ENCODE measurements at regions not wholly inside any gene's neighbourhood (a gene's known extent, or its start where the extent isn't known, plus 50 kb on each side); places are given as distances from the start of the nearest gene placed in this dataset.

DNA sequence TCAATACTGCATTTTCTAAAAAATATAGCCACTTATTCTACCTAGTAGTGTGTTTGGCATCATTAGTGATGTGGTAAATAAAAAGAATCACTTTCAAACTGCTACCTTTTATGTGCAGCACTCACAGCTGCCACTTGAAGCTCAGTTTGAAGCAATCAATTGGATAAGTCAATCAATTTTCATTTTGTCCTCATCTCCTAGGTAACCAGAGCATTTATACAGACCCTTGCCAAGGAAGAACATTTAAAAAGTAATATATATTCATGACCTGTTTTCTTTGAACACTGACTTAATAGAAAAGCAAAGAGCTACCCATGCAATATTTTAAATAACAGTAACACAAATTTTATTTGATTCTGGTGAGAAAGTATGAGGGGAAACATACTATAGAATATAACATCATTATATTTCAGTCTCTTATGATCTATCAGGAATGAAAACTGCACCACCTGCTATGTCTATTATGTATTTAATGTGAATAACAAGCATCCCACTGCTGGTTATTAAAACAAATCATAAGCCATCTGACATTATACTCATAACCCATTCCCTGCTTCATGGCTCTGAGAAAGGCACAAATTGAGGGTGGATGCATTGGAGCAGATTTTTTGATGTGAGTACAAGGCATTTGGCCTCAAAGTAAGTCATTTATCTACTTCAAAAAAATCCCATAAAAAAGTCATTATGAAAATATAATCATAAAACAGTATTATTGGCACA is 168.4 kb upstream of the C21orf91 start:
- H3K9me3 ChIP-seq, result peaks cover 0 to 6% (median 4%) of the 10 kb centered on the region in 3 donors
- no peak for DNase-seq
- H3K4me1 ChIP-seq, result peaks cover 0 to 5% (median 0%) of the 10 kb centered on the region in 3 donors
- intact Hi-C loops (cut with DNase I), result no loop called here
- H3K27me3 ChIP-seq, result no peaks in the 10 kb centered on the region
- no peak overlapping the region for H3K27ac ChIP-seq
- H3K36me3 ChIP-seq, result no peaks in the 10 kb centered on the region
- TF ChIP-seq POLR2A (IDR thresholded peaks at IDR 0.05), result no peak
- TF ChIP-seq, protein P1, sequence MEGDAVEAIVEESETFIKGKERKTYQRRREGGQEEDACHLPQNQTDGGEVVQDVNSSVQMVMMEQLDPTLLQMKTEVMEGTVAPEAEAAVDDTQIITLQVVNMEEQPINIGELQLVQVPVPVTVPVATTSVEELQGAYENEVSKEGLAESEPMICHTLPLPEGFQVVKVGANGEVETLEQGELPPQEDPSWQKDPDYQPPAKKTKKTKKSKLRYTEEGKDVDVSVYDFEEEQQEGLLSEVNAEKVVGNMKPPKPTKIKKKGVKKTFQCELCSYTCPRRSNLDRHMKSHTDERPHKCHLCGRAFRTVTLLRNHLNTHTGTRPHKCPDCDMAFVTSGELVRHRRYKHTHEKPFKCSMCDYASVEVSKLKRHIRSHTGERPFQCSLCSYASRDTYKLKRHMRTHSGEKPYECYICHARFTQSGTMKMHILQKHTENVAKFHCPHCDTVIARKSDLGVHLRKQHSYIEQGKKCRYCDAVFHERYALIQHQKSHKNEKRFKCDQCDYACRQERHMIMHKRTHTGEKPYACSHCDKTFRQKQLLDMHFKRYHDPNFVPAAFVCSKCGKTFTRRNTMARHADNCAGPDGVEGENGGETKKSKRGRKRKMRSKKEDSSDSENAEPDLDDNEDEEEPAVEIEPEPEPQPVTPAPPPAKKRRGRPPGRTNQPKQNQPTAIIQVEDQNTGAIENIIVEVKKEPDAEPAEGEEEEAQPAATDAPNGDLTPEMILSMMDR (IDR thresholded peaks at IDR 0.05), result no peak
- H3K4me3 ChIP-seq, result no peak overlapping the region

- no peak for DNase-seq
- Histone ChIP-seq H3K36me3 (no peaks in the 10 kb centered on the region), H3K27me3 (no peaks in the 10 kb centered on the region), H3K9me3 (no peaks in the 10 kb centered on the region), H3K27ac (no peak overlapping the region), H3K4me3 (no peak overlapping the region), H3K4me1 (no peaks in the 10 kb centered on the region)
- intact Hi-C loops (cut with DNase I), result no loop called here
- TF ChIP-seq, protein P1 (IDR thresholded peaks at IDR 0.05), result no peak
- no peak for TF ChIP-seq POLR2A (IDR thresholded peaks at IDR 0.05)
- 54 to 60% methylated on average over 4 of the region's 4 CpGs for WGBS, 2 donors
Measured at GRCh38 chr21:17981060-17981740, 162.0 kb upstream of the C21orf91 start.

- no peaks in the 10 kb centered on the region for H3K4me1 ChIP-seq
- H3K27me3 ChIP-seq, result no peaks in the 10 kb centered on the region
- H3K27ac ChIP-seq, result no peak overlapping the region
- intact Hi-C loops (cut with DNase I), result no loop called here
- no peak overlapping the region for H3K4me3 ChIP-seq
- TF ChIP-seq, protein P1 (IDR thresholded peaks at IDR 0.05), result no peak
- no peak for TF ChIP-seq POLR2A (IDR thresholded peaks at IDR 0.05)
- H3K36me3 ChIP-seq, result no peaks in the 10 kb centered on the region
- DNase-seq, result no peak
- 77 to 88% methylated on average over 1 of the region's 1 CpG for WGBS, 2 donors
- no peaks in the 10 kb centered on the region for H3K9me3 ChIP-seq
Measured at GRCh38 chr21:17979763-17980162, 160.6 kb upstream of the C21orf91 start.

DNA sequence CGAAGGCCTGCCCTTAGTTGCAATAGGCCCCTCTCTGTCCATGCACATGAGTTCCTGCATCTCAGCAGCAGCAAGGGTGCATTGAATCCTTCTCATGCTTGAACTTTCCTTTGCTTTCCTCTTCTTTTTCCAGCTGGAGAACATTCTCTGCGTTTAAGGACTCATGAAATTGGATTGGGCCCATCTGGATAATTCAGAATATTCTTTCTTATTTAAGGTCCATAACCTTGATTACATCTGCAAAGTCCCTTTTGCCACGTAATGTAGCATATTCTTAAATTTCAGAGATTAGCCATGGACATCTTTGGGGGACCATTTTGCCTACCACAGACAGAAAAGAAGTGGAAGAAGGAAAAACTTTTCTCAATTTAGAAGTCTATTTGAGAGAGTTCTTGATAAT is 159.7 kb upstream of the C21orf91 start:
- no peak for TF ChIP-seq POLR2A (IDR thresholded peaks at IDR 0.05)
- TF ChIP-seq, protein P1 (IDR thresholded peaks at IDR 0.05), result no peak
- DNase-seq, result no peak
- H3K27ac ChIP-seq, result no peak overlapping the region

GRCh38 chr21:17976691-17977090 is 157.5 kb upstream of the C21orf91 start:
- DNase-seq, result no peak
- no peak overlapping the region for H3K27ac ChIP-seq
- intact Hi-C loops (cut with DNase I), result no loop called here
- no peaks in the 10 kb centered on the region for H3K9me3 ChIP-seq
- TF ChIP-seq, protein P1 (IDR thresholded peaks at IDR 0.05), result no peak
- TF ChIP-seq POLR2A (IDR thresholded peaks at IDR 0.05), result no peak
- H3K27me3 ChIP-seq, result no peaks in the 10 kb centered on the region
- H3K4me1 ChIP-seq, result no peaks in the 10 kb centered on the region
- no peaks in the 10 kb centered on the region for H3K36me3 ChIP-seq
- no peak overlapping the region for H3K4me3 ChIP-seq

More for the DNA sequence above, 159.7 kb upstream of the C21orf91 start:
- 83 to 87% methylated on average over 3 of the region's 3 CpGs for WGBS, 2 donors
- intact Hi-C loops (cut with DNase I), result no loop called here
- Histone ChIP-seq H3K4me3 (no peak overlapping the region), H3K9me3 (no peaks in the 10 kb centered on the region), H3K27me3 (no peaks in the 10 kb centered on the region), H3K36me3 (no peaks in the 10 kb centered on the region), H3K4me1 (no peaks in the 10 kb centered on the region)
